GM12872 (cell line): ENCODE measurements at regions not wholly inside any gene's neighbourhood (a gene's known extent, or its start where the extent isn't known, plus 50 kb on each side); places are given as distances from the start of the nearest gene placed in this dataset.

Experiments
- CTCF ChIP-seq: IDR thresholded peaks from 3 replicates; pipeline ENCODE4 v1.5.1; 2011; ENCODE audit warnings: low read depth, mild to moderate bottlenecking, low read length, moderate library complexity; ENCODE audit not compliant: insufficient read depth

DNA sequence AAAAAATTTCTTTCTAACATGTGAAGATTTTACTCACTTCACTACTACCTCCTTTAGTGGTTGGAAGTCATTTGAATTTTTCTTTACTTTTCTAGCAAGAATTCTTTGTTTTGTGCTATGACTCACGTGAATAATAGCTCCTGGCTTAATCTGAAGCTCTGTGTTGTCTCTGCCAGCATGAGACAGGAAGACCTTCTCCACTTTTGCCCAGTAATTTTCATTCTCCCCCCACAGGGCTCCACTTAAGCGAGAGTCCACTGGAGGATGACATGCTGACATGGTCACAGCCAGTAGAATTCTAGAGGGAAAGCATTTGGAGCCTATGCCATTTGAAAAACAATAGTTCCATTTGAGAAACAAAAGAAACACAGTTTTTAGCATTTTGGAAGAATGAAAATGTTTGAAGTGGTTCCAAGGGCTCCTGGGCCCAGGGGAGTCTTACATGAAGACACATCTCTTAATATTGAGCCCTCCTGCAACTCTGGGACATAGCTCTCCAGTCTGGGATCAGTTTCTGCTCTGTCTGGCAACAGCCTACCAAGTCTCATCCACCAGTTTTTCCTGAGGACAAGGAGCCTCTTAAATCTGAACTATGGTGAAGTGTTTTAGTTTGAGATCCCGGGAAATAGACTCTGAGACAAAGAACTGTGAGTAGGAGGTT, 231.4 kb downstream of the PAX1 start:
- TF ChIP-seq CTCF, result no peak

DNA sequence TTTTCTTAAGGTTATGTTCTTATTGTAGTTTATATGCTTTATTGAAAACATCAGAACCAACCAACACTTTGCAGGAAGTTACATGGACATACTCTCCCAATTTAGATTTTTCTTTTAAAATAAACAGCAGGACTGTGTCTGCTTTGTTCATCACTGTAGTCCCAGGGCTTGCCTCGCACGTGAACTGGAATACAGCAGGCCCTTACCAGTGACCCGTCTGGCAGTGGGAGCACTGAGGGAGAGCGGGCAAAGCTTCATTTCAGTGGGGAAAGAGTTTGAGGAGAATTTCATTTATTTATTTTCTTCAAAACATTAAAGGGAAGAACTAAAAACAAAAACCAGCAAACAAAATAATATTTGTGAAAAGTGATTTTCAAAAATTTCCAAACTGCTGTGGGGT, 230.8 kb downstream of the PAX1 start:
- TF ChIP-seq CTCF, result no peak

DNA sequence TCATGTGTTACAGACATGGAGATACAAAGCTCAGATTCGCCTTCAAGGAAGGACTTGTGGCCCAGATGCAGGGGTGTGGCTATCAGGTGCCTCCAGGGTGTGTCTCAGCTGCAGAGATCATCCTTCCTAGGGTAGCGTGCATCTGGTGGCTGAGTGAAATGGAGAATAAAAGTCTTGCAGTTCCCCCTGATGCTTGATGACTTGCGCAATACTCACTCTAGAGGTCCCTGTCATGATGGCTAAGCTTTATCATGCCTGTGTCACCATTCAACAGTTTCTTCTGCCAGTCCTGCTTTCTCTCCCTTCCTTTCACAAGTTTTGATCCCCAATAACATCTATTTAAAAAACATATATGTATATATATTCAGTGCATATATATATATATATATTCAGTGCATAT, 228.1 kb downstream of the PAX1 start:
- no peak for TF ChIP-seq CTCF

GRCh38 chr20:21921251-21921650, 215.8 kb downstream of the PAX1 start:
- no peak for TF ChIP-seq CTCF

GRCh38 chr20:21920211-21920610, 214.7 kb downstream of the PAX1 start:
- no peak for TF ChIP-seq CTCF

- TF ChIP-seq CTCF, result no peak
Measured at GRCh38 chr20:21918398-21918797, 212.9 kb downstream of the PAX1 start.

- no peak for TF ChIP-seq CTCF
Measured at GRCh38 chr20:21902391-21902790, 196.9 kb downstream of the PAX1 start.
